ENCODE measurements at regions not wholly inside any gene's neighbourhood (a gene's known extent, or its start where the extent isn't known, plus 50 kb on each side); places are given as distances from the start of the nearest gene placed in this dataset.

DNA sequence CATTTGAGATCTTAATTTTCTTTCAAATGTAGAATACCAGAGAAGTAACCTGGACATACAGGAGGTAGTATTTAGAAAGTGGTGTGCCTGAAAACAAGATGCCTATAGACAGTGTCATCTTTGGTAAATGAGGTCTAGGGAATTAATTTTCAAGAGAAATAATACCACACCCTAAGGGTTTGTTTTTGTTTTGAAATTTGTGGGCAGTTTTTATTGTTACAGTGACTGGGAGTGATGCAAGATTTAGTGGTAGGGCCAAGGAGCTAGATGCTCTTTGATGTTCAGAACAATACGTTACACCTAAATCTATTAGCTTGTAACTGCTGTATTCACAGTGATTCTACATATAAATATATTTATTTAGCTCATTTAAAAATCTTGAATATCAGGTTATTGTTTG is 856.5 kb upstream of the MAP3K7 start:
- TF ChIP-seq YY1 (IDR thresholded peaks at IDR 0.05; ENCODE audit: insufficient read depth, insufficient read length): no peak
- no peak for TF ChIP-seq SUZ12 (IDR thresholded peaks at IDR 0.05; ENCODE audit: extremely low read depth, insufficient read depth, insufficient read length)
- TF ChIP-seq ZNF274 (IDR thresholded peaks at IDR 0.05; ENCODE audit: low read depth, low read length): no peak
